GM12878 (cell line): ENCODE measurements at regions not wholly inside any gene's neighbourhood (a gene's known extent, or its start where the extent isn't known, plus 50 kb on each side); places are given as distances from the start of the nearest gene placed in this dataset.

Experiments used
- ATAC-seq: fragments of 200-7000 bp; cut with Tn5 transposase; 3 replicates; pipeline ENCODE4 v1.9.1; 2020; ENCODE audit warnings: mild to moderate bottlenecking, moderate library complexity
- BruUV-seq: library from RNA; stranded (reverse); fragments of 400-500 nt; replicated peaks from 2 replicates; lab custom pipeline; 2021; lab: Mats Ljungman, UMichigan
- CTCF ChIA-PET: fragments of 300-600 bp; sonication (Branson Sonifier 250); formaldehyde crosslinking; extraction: SDS; loops from one replicate; lab custom pipeline; 2021; ENCODE audit warnings: inconsistent platforms; lab: Yijun Ruan, JAX
- POLR2A ChIA-PET: fragments of 350-600 bp; formaldehyde crosslinking; extraction: SDS; loops from one replicate; lab custom pipeline; 2021; ENCODE audit warnings: inconsistent platforms; lab: Charles Lee
- RAD21 ChIA-PET: fragments of 300-600 bp; sonication (Branson Sonifier 250); formaldehyde crosslinking; loops from one replicate; lab custom pipeline; 2023; ENCODE audit warnings: antibody characterized with exemption; ENCODE audit not compliant: unreplicated experiment; lab: Charles Lee
- SMC1A ChIA-PET: fragments of 300-600 bp; sonication (Branson Sonifier 250); formaldehyde crosslinking; loops from one replicate; lab custom pipeline; 2023; ENCODE audit not compliant: unreplicated experiment, uncharacterized antibody; lab: Charles Lee
- DNase-seq: peaks from one replicate; pipeline ENCODE4 v3.0.0-alpha.2; 2011; ENCODE audit warnings: low read depth, low spot score
- FAIRE-seq: peaks from 3 replicates; lab custom pipeline; 2011; peaks lifted over from hg19 to GRCh38; lab: Jason Lieb, UNC
- H2AFZ ChIP-seq: 2 replicates; pipeline ENCODE4 v1.6.0; 2011; ENCODE audit warnings: low read depth, low read length, control low read depth; ENCODE audit not compliant: control insufficient read depth
- H3K27ac ChIP-seq: 2 replicates; pipeline ENCODE4 v1.5.1; 2011; ENCODE audit warnings: control low read depth; ENCODE audit not compliant: control insufficient read depth, insufficient read depth
- H3K27me3 ChIP-seq, 2 experiments: replicated peaks in 1 of 2; 2 replicates each; pipeline versions ENCODE4 v1.6.0 to v1.6.1; 2011; ENCODE audit warnings: low read length in 1 of 2; ENCODE audit not compliant: control insufficient read depth in 2 of 2, insufficient read depth in 2 of 2
- H3K36me3 ChIP-seq, 2 experiments: 2 replicates each; pipeline ENCODE4 v1.5.1; 2011; ENCODE audit warnings: low read length in 1 of 2; ENCODE audit not compliant: control insufficient read depth in 2 of 2, insufficient read depth in 2 of 2
- H3K4me1 ChIP-seq: 2 replicates; pipeline ENCODE4 v1.6.1; 2011; ENCODE audit warnings: mild to moderate bottlenecking, low read length, moderate library complexity, mixed read lengths; ENCODE audit not compliant: control insufficient read depth, insufficient read depth
- H3K4me2 ChIP-seq: 2 replicates; pipeline ENCODE4 v1.6.0; 2011; ENCODE audit warnings: control low read depth; ENCODE audit not compliant: control insufficient read depth, insufficient read depth
- H3K4me3 ChIP-seq: fragments of 200-600 bp; sonication (generic); 2 replicates; pipeline ENCODE4 v1.5.1; 2016
- H3K79me2 ChIP-seq: 2 replicates; pipeline ENCODE4 v1.6.0; 2011; ENCODE audit warnings: low read length; ENCODE audit not compliant: control insufficient read depth, insufficient read depth
- H3K9ac ChIP-seq: 2 replicates; pipeline ENCODE4 v1.8.0; 2011; ENCODE audit warnings: low read length, control low read depth, mixed read lengths; ENCODE audit not compliant: control insufficient read depth, insufficient read depth
- H3K9me3 ChIP-seq: replicated peaks from 3 replicates; pipeline ENCODE4 v1.5.1; 2011; ENCODE audit warnings: mild to moderate bottlenecking, low read length; ENCODE audit not compliant: control insufficient read depth, insufficient read depth
- H4K20me1 ChIP-seq: 2 replicates; pipeline ENCODE4 v1.6.0; 2011; ENCODE audit not compliant: control insufficient read depth, insufficient read depth
- CHD1 ChIP-seq: IDR thresholded peaks from 2 replicates; pipeline ENCODE4 v1.6.1; 2012; ENCODE audit warnings: low read depth, low read length, improper control_type of control experiment
- EP300 ChIP-seq, 2 experiments: fragments of 150-350 bp in 1 of 2; IDR thresholded peaks; 2 replicates each; pipeline ENCODE4 v1.6.1; 2011 to 2012; ENCODE audit warnings: low read depth in 2 of 2, low read length in 2 of 2, borderline replicate concordance in 1 of 2, improper control_type of control experiment in 1 of 2, inconsistent platforms in 1 of 2; ENCODE audit not compliant: control insufficient read depth in 1 of 2
- POU2F2 ChIP-seq: IDR thresholded peaks from 3 replicates; pipeline ENCODE4 v1.6.1; 2011; ENCODE audit warnings: low read depth, mild to moderate bottlenecking, low read length, borderline replicate concordance
- SIX5 ChIP-seq: IDR thresholded peaks from 2 replicates; pipeline ENCODE4 v1.6.1; 2011; ENCODE audit warnings: mild to moderate bottlenecking, low read depth, low read length, moderate library complexity; ENCODE audit not compliant: severe bottlenecking
- ZZZ3 ChIP-seq: IDR thresholded peaks from 2 replicates; pipeline ENCODE4 v1.6.1; 2011; ENCODE audit warnings: low read depth; ENCODE audit not compliant: control insufficient read depth, insufficient read length
- WGBS: methylation state at CpG from one replicate; pipeline ENCODE4 v1.1.6; 2016; ENCODE audit warnings: low lambda C conversion rate; ENCODE audit not compliant: insufficient replicate concordance, insufficient coverage; ENCODE audit errors: missing lambda C conversion rate; 5-methylcytosine and 5-hydroxymethylcytosine counted together
- in situ Hi-C: fragments of 300-500 bp; cut with MboI; formaldehyde crosslinking; loops from 9 replicates; pipeline ENCODE4 v1.14.3; 2018; ENCODE audit warnings: mixed read lengths
- intact Hi-C: fragments of 100-400 bp; cut with micrococcal nuclease; formaldehyde crosslinking; loops from one replicate; pipeline ENCODE4 v1.14.2; 2022; ENCODE audit not compliant: unreplicated experiment
- TF ChIP-seq, protein P1 (sequence below): fragments of 450-650 bp; formaldehyde crosslinking; IDR thresholded peaks from 2 replicates; pipeline ENCODE4 v1.4.0; 2022; ENCODE audit warnings: mild to moderate bottlenecking, moderate library complexity
- TF ChIP-seq, protein P2 (sequence below): IDR thresholded peaks from 2 replicates; pipeline ENCODE4 v1.6.1; 2012; ENCODE audit warnings: low read depth, low read length, improper control_type of control experiment
- TF ChIP-seq, protein P3 (sequence below): IDR thresholded peaks from 2 replicates; pipeline ENCODE4 v1.6.1; 2012; ENCODE audit warnings: low read depth, low read length, improper control_type of control experiment
- TF ChIP-seq, protein P4 (sequence below), 3 experiments: IDR thresholded peaks in 2 of 3; conservative IDR thresholded peaks in 1 of 3; 2 replicates each; pipeline ENCODE4 v1.5.1; 2011; ENCODE audit warnings: low read depth in 3 of 3, low read length in 3 of 3, mild to moderate bottlenecking in 3 of 3, control low read depth in 2 of 3, moderate library complexity in 2 of 3, inconsistent platforms in 1 of 3, mixed read lengths in 1 of 3; ENCODE audit not compliant: control insufficient read depth in 2 of 3, insufficient read depth in 1 of 3; ENCODE audit errors: extremely low read depth in 1 of 3
- TF ChIP-seq, protein P5 (sequence below): fragments of 450-650 bp; formaldehyde crosslinking; IDR thresholded peaks from 2 replicates; pipeline ENCODE4 v1.4.0; 2020; ENCODE audit warnings: mild to moderate bottlenecking, moderate library complexity

DNA sequence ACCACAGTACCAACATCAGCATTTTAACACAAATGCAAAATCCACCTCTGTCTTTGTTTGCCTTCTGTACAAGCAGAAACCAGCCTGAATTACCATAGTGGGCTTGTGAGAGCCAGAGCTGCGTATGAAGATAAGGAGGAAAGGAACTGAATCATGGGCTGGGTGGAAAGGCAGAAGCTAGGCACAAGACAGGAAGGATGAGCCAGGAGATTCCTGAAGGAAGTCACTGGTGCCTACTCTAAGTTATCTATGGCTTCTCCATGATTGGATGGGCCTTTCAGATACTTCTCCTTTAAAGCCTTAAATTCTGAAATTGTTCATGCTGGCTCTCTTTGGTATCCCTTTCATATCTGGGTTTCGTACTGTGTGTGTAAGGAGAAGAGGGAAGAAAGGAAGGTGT, 140.6 kb downstream of the LCA5 start (continued):
- TF ChIP-seq, protein P1, sequence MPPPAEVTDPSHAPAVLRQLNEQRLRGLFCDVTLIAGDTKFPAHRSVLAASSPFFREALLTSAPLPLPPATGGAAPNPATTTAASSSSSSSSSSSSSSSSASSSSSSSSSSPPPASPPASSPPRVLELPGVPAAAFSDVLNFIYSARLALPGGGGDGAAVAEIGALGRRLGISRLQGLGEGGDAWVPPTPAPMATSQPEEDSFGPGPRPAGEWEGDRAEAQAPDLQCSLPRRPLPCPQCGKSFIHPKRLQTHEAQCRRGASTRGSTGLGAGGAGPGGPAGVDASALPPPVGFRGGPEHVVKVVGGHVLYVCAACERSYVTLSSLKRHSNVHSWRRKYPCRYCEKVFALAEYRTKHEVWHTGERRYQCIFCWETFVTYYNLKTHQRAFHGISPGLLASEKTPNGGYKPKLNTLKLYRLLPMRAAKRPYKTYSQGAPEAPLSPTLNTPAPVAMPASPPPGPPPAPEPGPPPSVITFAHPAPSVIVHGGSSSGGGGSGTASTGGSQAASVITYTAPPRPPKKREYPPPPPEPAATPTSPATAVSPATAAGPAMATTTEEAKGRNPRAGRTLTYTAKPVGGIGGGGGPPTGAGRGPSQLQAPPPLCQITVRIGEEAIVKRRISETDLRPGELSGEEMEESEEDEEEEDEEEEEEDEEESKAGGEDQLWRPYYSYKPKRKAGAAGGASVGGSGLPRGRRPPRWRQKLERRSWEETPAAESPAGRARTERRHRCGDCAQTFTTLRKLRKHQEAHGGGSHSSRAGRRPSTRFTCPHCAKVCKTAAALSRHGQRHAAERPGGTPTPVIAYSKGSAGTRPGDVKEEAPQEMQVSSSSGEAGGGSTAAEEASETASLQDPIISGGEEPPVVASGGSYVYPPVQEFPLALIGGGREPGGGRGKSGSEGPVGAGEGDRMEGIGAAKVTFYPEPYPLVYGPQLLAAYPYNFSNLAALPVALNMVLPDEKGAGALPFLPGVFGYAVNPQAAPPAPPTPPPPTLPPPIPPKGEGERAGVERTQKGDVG (CRISPR knock-in tag): no peak
- TF ChIP-seq, protein P2, sequence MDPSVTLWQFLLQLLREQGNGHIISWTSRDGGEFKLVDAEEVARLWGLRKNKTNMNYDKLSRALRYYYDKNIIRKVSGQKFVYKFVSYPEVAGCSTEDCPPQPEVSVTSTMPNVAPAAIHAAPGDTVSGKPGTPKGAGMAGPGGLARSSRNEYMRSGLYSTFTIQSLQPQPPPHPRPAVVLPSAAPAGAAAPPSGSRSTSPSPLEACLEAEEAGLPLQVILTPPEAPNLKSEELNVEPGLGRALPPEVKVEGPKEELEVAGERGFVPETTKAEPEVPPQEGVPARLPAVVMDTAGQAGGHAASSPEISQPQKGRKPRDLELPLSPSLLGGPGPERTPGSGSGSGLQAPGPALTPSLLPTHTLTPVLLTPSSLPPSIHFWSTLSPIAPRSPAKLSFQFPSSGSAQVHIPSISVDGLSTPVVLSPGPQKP: no peak
- TF ChIP-seq, protein P3, sequence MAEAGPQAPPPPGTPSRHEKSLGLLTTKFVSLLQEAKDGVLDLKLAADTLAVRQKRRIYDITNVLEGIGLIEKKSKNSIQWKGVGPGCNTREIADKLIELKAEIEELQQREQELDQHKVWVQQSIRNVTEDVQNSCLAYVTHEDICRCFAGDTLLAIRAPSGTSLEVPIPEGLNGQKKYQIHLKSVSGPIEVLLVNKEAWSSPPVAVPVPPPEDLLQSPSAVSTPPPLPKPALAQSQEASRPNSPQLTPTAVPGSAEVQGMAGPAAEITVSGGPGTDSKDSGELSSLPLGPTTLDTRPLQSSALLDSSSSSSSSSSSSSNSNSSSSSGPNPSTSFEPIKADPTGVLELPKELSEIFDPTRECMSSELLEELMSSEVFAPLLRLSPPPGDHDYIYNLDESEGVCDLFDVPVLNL: no peak
- TF ChIP-seq, all 136 proteins: peak for 0

DNA sequence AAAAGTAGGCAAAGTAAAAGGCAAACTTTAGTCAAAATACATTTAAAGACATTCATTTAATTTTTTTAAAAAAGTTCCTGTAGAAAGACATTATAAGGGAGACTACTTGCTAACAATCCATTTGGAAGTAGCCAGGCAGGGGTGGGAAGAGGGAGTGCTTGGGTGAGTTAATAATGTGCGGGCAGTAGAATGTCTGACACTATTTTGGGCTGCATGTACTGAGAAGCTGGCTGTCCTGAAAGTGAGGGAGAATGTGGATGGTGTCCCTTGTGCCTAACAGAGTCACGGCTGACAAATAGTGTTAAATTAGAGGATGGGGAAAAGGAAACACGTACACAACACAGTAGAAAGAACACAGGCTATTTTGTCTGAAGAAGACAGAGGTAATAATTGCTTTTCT, 142.5 kb downstream of the LCA5 start:
- ATAC-seq: no peak
- ChIA-PET RAD21 (no interaction called here), CTCF (no interaction called here), SMC1A (interaction anchor here (1.4 kb wide), 1 partner anchor 10 kb away, joined by 3 read pairs; no protein-coding TSS in a partner anchor), POLR2A (no interaction called here)
- in situ Hi-C loops (no loop called here), intact Hi-C loops (no loop called here)
- 63% methylated on average over 3 of the region's 3 CpGs for WGBS
- H2AFZ ChIP-seq: no peak overlapping the region
- H3K9ac ChIP-seq: no peak overlapping the region
- no peak for FAIRE-seq
- no peak overlapping the region for H3K27ac ChIP-seq
- H3K36me3 ChIP-seq: no peaks in the 10 kb centered on the region
- H3K4me1 ChIP-seq: no peaks in the 10 kb centered on the region
- H3K4me2 ChIP-seq: no peak overlapping the region
- no TSS peak for BruUV-seq
- no peak for DNase-seq
- no peaks in the 10 kb centered on the region for H3K27me3 ChIP-seq
- H3K4me3 ChIP-seq: no peak overlapping the region
- H3K9me3 ChIP-seq: no peaks in the 10 kb centered on the region
- H4K20me1 ChIP-seq: no peaks in the 10 kb centered on the region
- H3K79me2 ChIP-seq: no peaks in the 10 kb centered on the region
- TF ChIP-seq EP300 (IDR thresholded peaks at IDR 0.05; ENCODE audit: borderline replicate concordance in 1 of 2, control insufficient read depth in 1 of 2, low read depth in 2 of 2, low read length in 2 of 2) (no peak), POU2F2 (no peak), ZZZ3 (no peak), SIX5 (no peak), CHD1 (no peak)
- TF ChIP-seq, protein P4, sequence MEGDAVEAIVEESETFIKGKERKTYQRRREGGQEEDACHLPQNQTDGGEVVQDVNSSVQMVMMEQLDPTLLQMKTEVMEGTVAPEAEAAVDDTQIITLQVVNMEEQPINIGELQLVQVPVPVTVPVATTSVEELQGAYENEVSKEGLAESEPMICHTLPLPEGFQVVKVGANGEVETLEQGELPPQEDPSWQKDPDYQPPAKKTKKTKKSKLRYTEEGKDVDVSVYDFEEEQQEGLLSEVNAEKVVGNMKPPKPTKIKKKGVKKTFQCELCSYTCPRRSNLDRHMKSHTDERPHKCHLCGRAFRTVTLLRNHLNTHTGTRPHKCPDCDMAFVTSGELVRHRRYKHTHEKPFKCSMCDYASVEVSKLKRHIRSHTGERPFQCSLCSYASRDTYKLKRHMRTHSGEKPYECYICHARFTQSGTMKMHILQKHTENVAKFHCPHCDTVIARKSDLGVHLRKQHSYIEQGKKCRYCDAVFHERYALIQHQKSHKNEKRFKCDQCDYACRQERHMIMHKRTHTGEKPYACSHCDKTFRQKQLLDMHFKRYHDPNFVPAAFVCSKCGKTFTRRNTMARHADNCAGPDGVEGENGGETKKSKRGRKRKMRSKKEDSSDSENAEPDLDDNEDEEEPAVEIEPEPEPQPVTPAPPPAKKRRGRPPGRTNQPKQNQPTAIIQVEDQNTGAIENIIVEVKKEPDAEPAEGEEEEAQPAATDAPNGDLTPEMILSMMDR (IDR thresholded peaks at IDR 0.05 in 2 of 3, conservative IDR thresholded peaks at IDR 0.05 in 1 of 3; ENCODE audit: control insufficient read depth in 2 of 3, extremely low read depth in 1 of 3, insufficient read depth in 1 of 3, low read depth in 3 of 3, low read length in 3 of 3): no peak
- TF ChIP-seq, protein P5, sequence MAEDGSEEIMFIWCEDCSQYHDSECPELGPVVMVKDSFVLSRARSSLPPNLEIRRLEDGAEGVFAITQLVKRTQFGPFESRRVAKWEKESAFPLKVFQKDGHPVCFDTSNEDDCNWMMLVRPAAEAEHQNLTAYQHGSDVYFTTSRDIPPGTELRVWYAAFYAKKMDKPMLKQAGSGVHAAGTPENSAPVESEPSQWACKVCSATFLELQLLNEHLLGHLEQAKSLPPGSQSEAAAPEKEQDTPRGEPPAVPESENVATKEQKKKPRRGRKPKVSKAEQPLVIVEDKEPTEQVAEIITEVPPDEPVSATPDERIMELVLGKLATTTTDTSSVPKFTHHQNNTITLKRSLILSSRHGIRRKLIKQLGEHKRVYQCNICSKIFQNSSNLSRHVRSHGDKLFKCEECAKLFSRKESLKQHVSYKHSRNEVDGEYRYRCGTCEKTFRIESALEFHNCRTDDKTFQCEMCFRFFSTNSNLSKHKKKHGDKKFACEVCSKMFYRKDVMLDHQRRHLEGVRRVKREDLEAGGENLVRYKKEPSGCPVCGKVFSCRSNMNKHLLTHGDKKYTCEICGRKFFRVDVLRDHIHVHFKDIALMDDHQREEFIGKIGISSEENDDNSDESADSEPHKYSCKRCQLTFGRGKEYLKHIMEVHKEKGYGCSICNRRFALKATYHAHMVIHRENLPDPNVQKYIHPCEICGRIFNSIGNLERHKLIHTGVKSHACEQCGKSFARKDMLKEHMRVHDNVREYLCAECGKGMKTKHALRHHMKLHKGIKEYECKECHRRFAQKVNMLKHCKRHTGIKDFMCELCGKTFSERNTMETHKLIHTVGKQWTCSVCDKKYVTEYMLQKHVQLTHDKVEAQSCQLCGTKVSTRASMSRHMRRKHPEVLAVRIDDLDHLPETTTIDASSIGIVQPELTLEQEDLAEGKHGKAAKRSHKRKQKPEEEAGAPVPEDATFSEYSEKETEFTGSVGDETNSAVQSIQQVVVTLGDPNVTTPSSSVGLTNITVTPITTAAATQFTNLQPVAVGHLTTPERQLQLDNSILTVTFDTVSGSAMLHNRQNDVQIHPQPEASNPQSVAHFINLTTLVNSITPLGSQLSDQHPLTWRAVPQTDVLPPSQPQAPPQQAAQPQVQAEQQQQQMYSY (CRISPR knock-in tag): no peak
